ENCODE measurements at regions not wholly inside any gene's neighbourhood (a gene's known extent, or its start where the extent isn't known, plus 50 kb on each side); places are given as distances from the start of the nearest gene placed in this dataset.

GRCh38 chr7:10596827-10597226 lies 376.8 kb upstream of the PHF14 start:
- H3K9me3 ChIP-seq: no peaks in the 10 kb centered on the region
- H3K27ac ChIP-seq: no peak overlapping the region
- DNase-seq (ENCODE audit: low spot score): no peak
- no peaks in the 10 kb centered on the region for H3K27me3 ChIP-seq
- TF ChIP-seq CTCF (IDR thresholded peaks at IDR 0.05): no peak
- H3K4me3 ChIP-seq: no peak overlapping the region
- no peaks in the 10 kb centered on the region for H3K36me3 ChIP-seq
- H3K4me1 ChIP-seq: no peaks in the 10 kb centered on the region

- no peaks in the 10 kb centered on the region for H3K4me1 ChIP-seq
- H3K36me3 ChIP-seq: no peaks in the 10 kb centered on the region
- no peak for TF ChIP-seq CTCF (IDR thresholded peaks at IDR 0.05)
- no peak overlapping the region for H3K27ac ChIP-seq
- no peaks in the 10 kb centered on the region for H3K27me3 ChIP-seq
- no peak overlapping the region for H3K4me3 ChIP-seq
- no peak for DNase-seq (ENCODE audit: low spot score)
- H3K9me3 ChIP-seq: no peaks in the 10 kb centered on the region
Measured at GRCh38 chr7:10604128-10604527, 369.5 kb upstream of the PHF14 start.

- H3K27me3 ChIP-seq: no peaks in the 10 kb centered on the region
- no peak for TF ChIP-seq CTCF (IDR thresholded peaks at IDR 0.05)
- H3K27ac ChIP-seq: no peak overlapping the region
- H3K9me3 ChIP-seq: no peaks in the 10 kb centered on the region
- H3K4me3 ChIP-seq: no peak overlapping the region
- no peaks in the 10 kb centered on the region for H3K36me3 ChIP-seq
- H3K4me1 ChIP-seq: no peaks in the 10 kb centered on the region
- DNase-seq (ENCODE audit: low spot score): no peak
Measured at GRCh38 chr7:10612950-10613349, 360.7 kb upstream of the PHF14 start.

- Histone ChIP-seq H3K4me3 (no peak overlapping the region), H3K27me3 (no peaks in the 10 kb centered on the region), H3K36me3 (no peaks in the 10 kb centered on the region), H3K27ac (no peak overlapping the region), H3K4me1 (no peaks in the 10 kb centered on the region), H3K9me3 (no peaks in the 10 kb centered on the region)
- no peak for TF ChIP-seq CTCF (IDR thresholded peaks at IDR 0.05)
- DNase-seq (ENCODE audit: low spot score): no peak
Measured at GRCh38 chr7:10618953-10619352, 354.7 kb upstream of the PHF14 start.

GRCh38 chr7:10632712-10633111 lies 341.0 kb upstream of the PHF14 start:
- DNase-seq (ENCODE audit: low spot score): no peak
- Histone ChIP-seq H3K36me3 (no peaks in the 10 kb centered on the region), H3K9me3 (peaks cover 0 to 4% of the 10 kb centered on the region in 2 donors), H3K4me1 (no peaks in the 10 kb centered on the region), H3K27ac (no peak overlapping the region), H3K4me3 (no peak overlapping the region), H3K27me3 (no peaks in the 10 kb centered on the region)
- TF ChIP-seq CTCF (IDR thresholded peaks at IDR 0.05): no peak

GRCh38 chr7:10634239-10634638 lies 339.4 kb upstream of the PHF14 start:
- Histone ChIP-seq H3K27ac (no peak overlapping the region), H3K4me3 (no peak overlapping the region), H3K27me3 (no peaks in the 10 kb centered on the region), H3K4me1 (no peaks in the 10 kb centered on the region), H3K9me3 (peaks cover 0 to 4% of the 10 kb centered on the region in 2 donors), H3K36me3 (no peaks in the 10 kb centered on the region)
- no peak for TF ChIP-seq CTCF (IDR thresholded peaks at IDR 0.05)
- DNase-seq (ENCODE audit: low spot score): no peak

All from right atrium auricular region (tissue), 2 donors.